Muscle layer of duodenum (tissue), 2 donors: ENCODE measurements at regions not wholly inside any gene's neighbourhood (a gene's known extent, or its start where the extent isn't known, plus 50 kb on each side); places are given as distances from the start of the nearest gene placed in this dataset.

Experiments
- H3K27ac ChIP-seq: one replicate; pipeline ENCODE4 v1.7.0; 2013; ENCODE audit warnings: mild to moderate bottlenecking, low read length
- H3K27me3 ChIP-seq: one replicate; pipeline ENCODE4 v1.7.0; 2013; ENCODE audit warnings: low read depth, mild to moderate bottlenecking, control low read depth, low read length
- H3K36me3 ChIP-seq, 2 donors: one replicate each; pipeline ENCODE4 v1.7.0; 2013; ENCODE audit warnings: low read length in 2 of 2, control low read depth in 1 of 2, mild to moderate bottlenecking in 1 of 2; ENCODE audit not compliant: insufficient read depth in 2 of 2, control insufficient read depth in 1 of 2
- H3K4me1 ChIP-seq, 2 donors: one replicate each; pipeline ENCODE4 v1.7.0; 2013; ENCODE audit warnings: low read length in 2 of 2, mild to moderate bottlenecking in 2 of 2, control low read depth in 1 of 2, moderate library complexity in 1 of 2; ENCODE audit not compliant: insufficient read depth in 2 of 2, control insufficient read depth in 1 of 2
- H3K4me3 ChIP-seq, 2 donors: one replicate each; pipeline ENCODE4 v1.7.0; 2013; ENCODE audit warnings: low read length in 2 of 2, low read depth in 1 of 2, mild to moderate bottlenecking in 1 of 2
- H3K9me3 ChIP-seq, 2 donors: one replicate each; pipeline ENCODE4 v1.7.0; 2013; ENCODE audit warnings: low read length in 2 of 2, control low read depth in 1 of 2, mild to moderate bottlenecking in 1 of 2; ENCODE audit not compliant: control insufficient read depth in 1 of 2
- donor health status: healthy.

- Histone ChIP-seq H3K9me3 (no peaks in the 10 kb centered on the region), H3K4me3 (no peak overlapping the region), H3K4me1 (no peaks in the 10 kb centered on the region), H3K27ac (no peak overlapping the region), H3K27me3 (no peaks in the 10 kb centered on the region), H3K36me3 (no peaks in the 10 kb centered on the region)
Measured at GRCh38 chr14:101128478-101129321, 225.2 kb upstream of the RTL1 start.

- no peak overlapping the region for H3K27ac ChIP-seq
- H3K36me3 ChIP-seq = no peaks in the 10 kb centered on the region
- no peak overlapping the region for H3K4me3 ChIP-seq
- no peaks in the 10 kb centered on the region for H3K9me3 ChIP-seq
- H3K27me3 ChIP-seq = no peaks in the 10 kb centered on the region
- no peaks in the 10 kb centered on the region for H3K4me1 ChIP-seq
Measured at GRCh38 chr14:101129521-101130167, 226.1 kb upstream of the RTL1 start.

- Histone ChIP-seq H3K27ac (no peak overlapping the region), H3K4me1 (no peaks in the 10 kb centered on the region), H3K36me3 (no peaks in the 10 kb centered on the region), H3K9me3 (no peaks in the 10 kb centered on the region), H3K4me3 (no peak overlapping the region), H3K27me3 (no peaks in the 10 kb centered on the region)
Measured at GRCh38 chr14:101130861-101131260, 227.3 kb upstream of the RTL1 start.

- Histone ChIP-seq H3K36me3 (no peaks in the 10 kb centered on the region), H3K27ac (no peak overlapping the region), H3K4me1 (no peaks in the 10 kb centered on the region), H3K27me3 (no peaks in the 10 kb centered on the region), H3K4me3 (no peak overlapping the region), H3K9me3 (no peaks in the 10 kb centered on the region)
Measured at GRCh38 chr14:101131451-101131916, 228.0 kb upstream of the RTL1 start.

GRCh38 chr14:101132051-101132571 is 228.6 kb upstream of the RTL1 start:
- no peaks in the 10 kb centered on the region for H3K27me3 ChIP-seq
- H3K27ac ChIP-seq = no peak overlapping the region
- no peak overlapping the region for H3K4me3 ChIP-seq
- H3K9me3 ChIP-seq = no peaks in the 10 kb centered on the region
- H3K36me3 ChIP-seq = no peaks in the 10 kb centered on the region
- H3K4me1 ChIP-seq = no peaks in the 10 kb centered on the region

- no peaks in the 10 kb centered on the region for H3K27me3 ChIP-seq
Measured at GRCh38 chr14:101132588-101132987, 229.1 kb upstream of the RTL1 start.

GRCh38 chr14:101133068-101133467 is 229.5 kb upstream of the RTL1 start:
- Histone ChIP-seq H3K36me3 (no peaks in the 10 kb centered on the region), H3K27me3 (no peaks in the 10 kb centered on the region), H3K4me3 (no peak overlapping the region), H3K4me1 (no peaks in the 10 kb centered on the region), H3K9me3 (no peaks in the 10 kb centered on the region), H3K27ac (no peak overlapping the region)

More at GRCh38 chr14:101132588-101132987, 229.1 kb upstream of the RTL1 start:
- no peak overlapping the region for H3K4me3 ChIP-seq
- no peaks in the 10 kb centered on the region for H3K4me1 ChIP-seq
- H3K27ac ChIP-seq = no peak overlapping the region
- no peaks in the 10 kb centered on the region for H3K9me3 ChIP-seq
- H3K36me3 ChIP-seq = no peaks in the 10 kb centered on the region

- H3K27ac ChIP-seq = no peak overlapping the region
- H3K4me1 ChIP-seq = no peaks in the 10 kb centered on the region
- no peaks in the 10 kb centered on the region for H3K36me3 ChIP-seq
- H3K4me3 ChIP-seq = no peak overlapping the region
- no peaks in the 10 kb centered on the region for H3K27me3 ChIP-seq
- H3K9me3 ChIP-seq = no peaks in the 10 kb centered on the region
Measured at GRCh38 chr14:101134161-101134631, 230.7 kb upstream of the RTL1 start.

GRCh38 chr14:101134851-101135433 is 231.4 kb upstream of the RTL1 start:
- Histone ChIP-seq H3K36me3 (no peaks in the 10 kb centered on the region), H3K4me3 (no peak overlapping the region), H3K27ac (no peak overlapping the region), H3K4me1 (no peaks in the 10 kb centered on the region), H3K9me3 (no peaks in the 10 kb centered on the region), H3K27me3 (no peaks in the 10 kb centered on the region)

GRCh38 chr14:101135796-101136742 is 232.5 kb upstream of the RTL1 start:
- no peaks in the 10 kb centered on the region for H3K4me1 ChIP-seq
- H3K27ac ChIP-seq = no peak overlapping the region
- no peaks in the 10 kb centered on the region for H3K36me3 ChIP-seq
- H3K9me3 ChIP-seq = no peaks in the 10 kb centered on the region
- H3K27me3 ChIP-seq = no peaks in the 10 kb centered on the region
- H3K4me3 ChIP-seq = no peak overlapping the region
